ENCODE measurements at regions not wholly inside any gene's neighbourhood (a gene's known extent, or its start where the extent isn't known, plus 50 kb on each side); places are given as distances from the start of the nearest gene placed in this dataset.
"Not testable (repeated sequence)": the region's sequence is repeated elsewhere in the genome, so short reads cannot be mapped to it uniquely, and the experiment has no call there.

DNA sequence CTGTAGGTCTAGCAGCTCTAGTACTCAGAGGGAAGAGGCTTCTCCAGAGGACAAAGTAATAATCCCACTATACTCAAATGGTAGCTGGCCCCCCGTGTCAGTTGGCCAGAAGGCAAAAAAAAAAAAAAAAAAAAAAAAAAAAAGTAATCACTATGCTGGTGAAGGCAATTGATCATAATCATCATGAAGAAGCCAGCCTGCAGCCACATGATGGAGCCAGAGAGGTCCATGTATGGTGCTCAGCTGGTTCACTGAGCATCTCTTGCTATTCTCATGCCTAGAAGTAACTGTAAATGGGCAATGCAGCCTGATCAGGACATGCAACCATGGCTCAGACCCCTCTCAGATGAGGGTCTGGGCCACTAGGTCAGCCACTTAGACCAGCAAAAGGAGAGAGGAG, 378.8 kb downstream of the MED13L start:
- DNase-seq (ENCODE audit: low read depth): no peak

DNA sequence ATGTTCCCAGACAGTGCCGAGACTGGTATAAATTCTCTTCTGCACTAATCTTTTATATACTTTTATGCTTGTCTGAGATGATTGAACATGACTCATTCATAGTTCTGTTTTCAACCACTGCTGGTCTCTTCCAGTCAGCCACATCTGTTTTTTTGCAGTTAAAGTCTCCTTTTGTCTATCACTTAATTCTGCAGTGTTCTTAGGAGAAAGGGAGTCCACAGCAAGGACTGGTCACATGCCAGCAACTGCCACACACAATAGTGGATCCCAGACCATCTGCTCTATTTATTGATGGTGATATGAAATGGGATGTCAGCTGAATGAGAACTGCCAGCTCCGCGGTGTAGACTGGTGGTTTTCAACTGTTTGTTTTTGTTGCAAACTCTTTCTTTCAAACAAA, 379.8 kb downstream of the MED13L start:
- DNase-seq (ENCODE audit: low read depth): no peak

DNA sequence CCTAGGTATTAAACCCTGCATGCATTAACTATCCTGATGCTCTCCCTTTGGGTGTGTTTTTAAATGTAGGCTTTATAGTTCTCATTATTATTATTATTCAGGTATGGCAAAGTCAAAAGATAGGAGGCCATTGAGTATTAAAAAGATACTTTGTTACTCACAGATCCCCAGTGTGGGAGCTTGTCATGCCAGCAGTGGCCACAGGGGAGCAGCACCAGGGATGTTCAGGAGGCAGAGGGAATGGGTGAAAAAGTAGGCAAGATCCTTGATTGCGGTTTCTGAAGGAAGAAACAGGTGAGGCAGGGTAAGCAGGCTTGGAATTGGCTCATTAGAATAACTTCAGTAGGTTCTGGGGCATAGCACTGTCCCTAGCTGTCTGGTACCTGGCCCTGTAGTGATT, 382.2 kb downstream of the MED13L start:
- DNase-seq (ENCODE audit: low read depth): no peak

DNA sequence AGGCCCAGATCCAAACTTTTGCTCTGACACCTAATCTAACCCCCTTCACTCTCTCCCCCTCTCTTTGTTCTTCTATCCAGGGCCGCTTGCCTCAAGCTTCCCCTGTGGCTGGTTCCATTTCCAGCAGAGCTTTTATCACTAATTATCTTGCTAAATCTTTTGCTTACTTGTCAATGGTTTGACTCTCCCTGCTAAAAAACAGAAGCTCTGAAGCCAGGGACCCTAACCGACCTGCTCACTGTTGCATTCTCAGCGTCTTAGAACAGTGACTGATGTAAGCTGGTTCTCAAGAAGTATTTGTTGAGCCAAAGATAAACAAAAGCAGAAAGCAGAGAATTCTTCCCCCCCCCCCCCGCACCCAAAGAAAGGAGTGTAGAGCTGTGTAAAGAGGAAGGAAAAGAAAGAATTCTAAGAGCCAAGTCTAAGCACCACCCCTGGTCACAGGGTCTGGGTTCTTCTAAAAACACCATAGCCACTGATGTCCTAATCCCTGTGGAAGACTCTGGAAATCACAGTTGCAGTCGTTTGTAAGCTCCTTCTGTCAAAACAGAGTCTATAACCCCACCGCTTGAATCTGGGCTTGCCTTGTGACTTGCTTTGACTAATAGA, 385.8 kb downstream of the MED13L start:
- DNase-seq (ENCODE audit: low read depth): no peak

DNA sequence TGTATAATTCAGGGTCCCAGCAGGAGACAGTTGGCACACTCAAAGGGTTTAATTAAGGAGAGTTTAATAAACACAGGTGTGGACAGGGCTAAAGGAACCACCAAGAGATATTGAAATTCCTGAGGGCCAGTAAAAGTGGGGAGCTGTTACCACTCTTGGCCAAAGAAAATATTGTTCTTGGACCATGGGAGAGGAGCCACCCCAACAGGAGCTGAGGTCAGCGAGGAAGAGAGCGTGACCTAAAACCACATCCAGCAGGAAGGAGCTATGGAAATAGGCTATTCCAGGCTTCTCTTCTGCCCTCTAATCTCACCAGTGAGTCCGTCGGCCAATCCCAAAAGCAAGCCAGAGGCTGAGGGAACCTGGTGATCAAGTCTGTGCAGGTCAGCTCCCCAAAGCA, 390.8 kb downstream of the MED13L start:
- no peak for DNase-seq (ENCODE audit: low read depth)

DNA sequence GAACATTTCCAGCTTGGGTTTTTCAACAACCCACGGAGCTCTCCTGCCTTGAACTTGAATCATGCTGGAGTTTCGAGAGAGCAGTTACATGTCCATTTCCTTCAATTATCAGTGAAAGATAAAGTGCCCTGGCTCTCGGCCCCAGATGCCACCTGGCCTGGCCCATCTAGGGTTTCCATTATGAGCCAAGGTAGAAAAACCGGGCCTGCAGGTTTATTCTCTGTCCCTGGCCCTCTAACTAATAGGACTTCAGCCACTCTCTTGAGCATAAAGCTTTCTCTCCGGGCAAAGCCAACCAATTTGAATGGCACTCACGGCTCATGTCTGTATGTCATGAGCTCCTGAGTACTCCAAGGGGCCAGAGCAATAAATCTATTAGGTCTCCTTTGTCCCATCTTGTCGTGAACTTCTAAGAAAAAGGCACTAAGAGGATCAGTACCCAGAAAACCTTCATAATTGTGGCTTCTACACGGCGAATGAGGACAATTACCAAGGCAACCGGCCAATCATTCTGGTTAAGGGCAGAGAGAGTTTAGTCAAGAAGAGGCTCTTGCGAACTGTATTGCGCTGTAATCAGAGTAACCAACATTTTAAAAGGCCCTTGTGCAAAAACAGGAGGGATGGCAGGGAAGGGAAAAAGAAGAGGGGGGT, 392.3 kb downstream of the MED13L start:
- no peak for DNase-seq (ENCODE audit: low read depth)

DNA sequence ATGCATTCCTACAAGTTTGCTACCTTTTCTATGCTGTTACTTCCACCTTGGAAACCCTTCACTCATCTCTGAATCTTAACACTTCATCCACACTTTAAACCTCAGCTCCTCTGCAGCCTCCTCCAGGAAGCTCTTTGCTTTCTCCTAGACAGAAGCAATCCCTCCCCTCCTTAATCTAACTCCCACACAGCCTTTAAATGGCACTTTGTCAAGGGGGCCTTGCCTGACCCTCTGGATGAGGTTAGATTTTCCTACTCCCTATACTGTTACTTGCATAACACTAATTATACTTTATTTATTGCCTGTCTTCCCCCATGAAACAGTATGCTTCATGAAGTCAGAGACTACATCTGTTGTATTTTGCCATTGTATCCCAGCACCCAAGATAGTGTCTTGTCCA, 394.6 kb downstream of the MED13L start:
- DNase-seq (ENCODE audit: low read depth): no peak

DNA sequence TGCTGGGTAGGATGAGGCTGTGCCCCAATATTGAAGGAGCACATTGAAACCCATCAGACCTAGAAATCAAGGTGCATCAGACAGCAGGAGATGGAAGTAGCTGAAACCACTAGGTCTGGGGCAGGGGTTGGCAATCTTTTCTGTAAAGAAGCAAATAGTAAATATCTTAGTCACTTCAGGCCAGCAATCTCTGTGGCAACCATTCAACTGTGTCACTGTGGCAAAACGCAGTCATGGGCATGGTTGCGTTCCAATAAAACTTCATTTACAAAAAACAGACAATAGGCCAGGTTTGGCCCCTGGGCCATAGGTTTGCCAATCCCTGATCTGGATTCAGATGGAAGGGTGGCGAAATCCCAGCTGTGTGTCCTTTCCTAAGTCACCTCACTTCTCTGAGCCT, 397.3 kb downstream of the MED13L start:
- no peak for DNase-seq (ENCODE audit: low read depth)

DNA sequence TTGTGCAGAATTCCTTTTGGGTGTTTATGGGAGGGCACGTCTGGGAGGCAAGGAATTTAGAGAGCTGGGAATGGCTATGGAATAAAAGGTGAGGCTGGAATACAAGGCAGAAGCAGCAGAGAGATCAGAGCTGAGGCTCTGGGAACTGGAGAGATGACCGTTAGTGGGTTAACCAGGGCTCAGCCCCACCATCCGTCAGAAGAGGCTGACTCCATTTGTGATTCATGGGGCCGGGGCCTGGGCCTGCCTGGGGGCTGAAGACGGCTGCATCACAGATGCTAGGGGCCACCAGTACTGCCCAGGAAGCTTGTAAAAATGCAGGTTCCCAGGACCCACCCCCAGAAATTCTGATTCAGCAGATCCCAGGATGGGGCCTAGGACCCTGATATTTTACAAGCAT, 398.1 kb downstream of the MED13L start:
- no peak for DNase-seq (ENCODE audit: low read depth)

DNA sequence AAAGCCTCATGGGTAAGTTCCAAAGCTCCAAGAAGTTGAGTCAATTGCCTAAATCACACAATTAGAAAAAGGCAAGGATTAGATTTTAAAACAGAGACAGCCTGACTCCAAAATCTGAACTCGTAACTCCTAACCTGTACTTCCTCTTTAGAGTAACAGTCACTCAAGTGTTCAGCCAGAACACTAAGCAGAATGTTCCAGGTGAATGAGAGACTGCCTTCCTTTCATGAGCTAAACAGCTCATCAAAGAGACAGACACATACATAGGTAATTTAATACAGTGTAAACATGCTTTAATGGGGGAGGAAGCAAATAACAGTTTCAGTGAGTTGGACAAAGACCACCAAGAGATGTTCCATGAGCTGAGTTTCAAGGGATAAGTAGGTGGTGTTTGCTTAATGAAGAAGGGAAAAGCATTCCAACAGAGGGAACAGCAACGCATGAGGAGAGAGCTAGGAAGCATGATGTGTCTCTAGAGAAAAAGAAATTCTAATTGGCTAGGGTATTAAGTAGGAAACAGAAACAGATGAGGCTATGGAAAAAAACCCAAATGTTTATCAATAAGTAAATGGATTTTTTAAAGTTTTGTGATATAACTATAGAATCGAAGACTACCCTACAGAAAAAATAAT, 403.9 kb downstream of the MED13L start:
- no peak for DNase-seq (ENCODE audit: low read depth)

DNA sequence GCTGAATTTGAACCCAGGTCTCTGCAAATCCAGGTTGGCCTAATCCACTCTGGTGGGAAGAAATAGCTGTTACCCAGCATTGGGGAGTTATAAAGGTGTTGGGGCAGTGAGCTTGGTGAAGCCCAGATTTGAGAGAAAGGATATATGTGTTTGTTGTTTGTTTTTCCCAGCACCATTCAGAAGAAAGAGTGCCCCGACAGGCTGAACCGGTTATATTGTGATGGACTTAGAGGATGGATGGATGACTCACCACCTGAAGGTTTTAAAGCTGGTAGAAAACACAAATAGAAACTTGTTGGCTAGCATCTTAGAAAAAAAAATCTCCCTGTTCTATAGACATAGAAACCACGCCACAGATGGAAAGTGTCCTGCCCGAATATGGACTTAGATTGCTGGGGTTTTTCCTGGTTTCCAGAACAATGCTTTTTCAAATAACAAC, 404.6 kb downstream of the MED13L start:
- DNase-seq (ENCODE audit: low read depth): no peak

DNA sequence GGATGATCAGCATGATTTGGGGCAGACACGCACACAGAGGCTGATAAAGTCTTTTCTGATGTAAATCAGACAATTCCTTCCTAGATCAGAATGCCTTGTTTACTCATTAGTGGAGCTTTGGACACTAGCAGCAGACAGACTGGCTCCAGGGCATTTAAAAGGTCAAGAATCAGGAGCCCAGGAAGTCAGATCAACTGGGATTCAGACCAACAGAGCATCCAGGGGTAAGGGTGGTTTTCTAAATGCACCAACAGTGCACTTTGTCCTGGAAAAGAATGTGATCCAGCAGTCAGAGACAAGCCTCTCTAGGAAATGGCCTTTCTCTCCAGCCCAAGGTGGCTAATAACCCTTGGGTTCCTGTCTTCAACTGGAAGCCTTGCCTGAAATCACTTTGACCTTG, 405.3 kb downstream of the MED13L start:
- DNase-seq (ENCODE audit: low read depth): no peak

DNA sequence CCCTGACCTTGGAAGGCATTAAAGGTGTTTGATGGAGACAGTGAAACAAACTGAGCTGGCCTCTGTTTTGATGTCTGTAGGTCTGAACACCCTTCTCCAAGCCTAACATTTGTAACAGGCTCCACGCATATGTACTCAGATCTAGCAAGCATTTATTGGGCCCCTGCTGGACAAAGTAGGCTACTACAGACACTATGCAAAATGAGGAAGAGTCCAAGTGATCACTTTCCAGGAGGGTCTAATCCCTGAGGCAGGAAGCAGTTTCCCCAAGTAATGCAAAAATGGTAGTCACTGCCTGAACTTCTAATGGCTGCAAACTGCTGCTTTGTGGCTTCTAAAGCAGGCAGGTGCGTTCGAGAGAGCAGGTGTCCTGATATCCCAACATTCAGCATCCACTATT, 405.8 kb downstream of the MED13L start:
- no peak for DNase-seq (ENCODE audit: low read depth)

DNA sequence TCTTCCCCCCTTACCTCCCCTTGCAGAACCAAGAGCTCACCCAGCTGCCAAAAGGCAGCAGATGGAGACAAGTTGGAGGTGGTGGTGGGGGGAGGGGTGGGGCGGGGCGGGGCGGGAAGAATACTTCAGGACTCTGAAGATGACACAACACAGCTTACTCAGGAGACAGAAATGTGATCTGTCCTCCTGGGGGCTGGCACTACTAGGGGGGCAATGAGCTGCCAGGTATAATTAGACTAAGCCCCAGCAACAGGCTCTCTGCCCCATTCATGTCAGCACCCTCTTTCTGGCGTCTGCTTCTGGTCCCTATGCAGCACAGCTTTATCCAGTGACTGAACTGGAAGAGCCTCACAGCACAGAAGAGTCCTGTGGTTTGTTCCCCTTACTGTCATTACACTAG, 407.0 kb downstream of the MED13L start:
- no peak for DNase-seq (ENCODE audit: low read depth)

DNA sequence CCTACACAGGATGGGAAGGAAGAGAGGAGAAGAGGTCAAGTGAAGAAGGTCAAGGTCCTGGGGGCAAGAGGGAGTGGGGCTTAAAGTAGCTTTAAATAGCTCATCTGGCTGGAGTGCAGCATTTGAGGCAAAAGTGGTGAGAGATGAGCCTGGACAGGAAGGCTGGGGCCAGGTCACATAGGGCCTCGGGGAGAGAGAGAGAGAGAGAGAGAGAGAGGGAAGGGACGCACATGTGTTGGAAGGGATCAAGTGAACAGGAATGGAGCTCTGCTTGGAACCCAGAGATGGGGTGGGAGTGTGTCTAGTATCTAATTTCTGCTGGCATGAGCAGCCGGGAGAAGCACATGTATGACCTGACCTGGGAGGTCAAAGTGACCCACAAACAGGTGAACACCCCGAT, 407.5 kb downstream of the MED13L start:
- DNase-seq (ENCODE audit: low read depth): no peak

DNA sequence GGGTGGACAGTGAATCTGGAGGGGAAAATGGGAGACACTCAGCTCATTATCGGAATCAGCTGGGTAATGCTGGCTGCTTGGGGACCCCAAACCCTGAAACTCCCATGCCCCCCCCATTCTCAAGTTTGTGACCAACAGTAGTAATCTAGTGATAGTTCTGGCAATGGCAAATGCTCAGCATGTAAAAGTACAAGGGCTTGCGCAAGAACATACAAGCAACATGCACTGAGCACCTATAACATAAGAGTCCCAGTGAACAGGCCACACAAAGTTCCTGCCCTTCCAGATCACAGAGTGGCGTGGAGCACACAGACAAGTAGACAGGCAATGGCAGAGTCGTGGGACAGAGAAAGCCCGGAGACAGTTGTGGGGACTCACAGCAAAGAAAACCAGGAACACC, 407.9 kb downstream of the MED13L start:
- no peak for DNase-seq (ENCODE audit: low read depth)

DNA sequence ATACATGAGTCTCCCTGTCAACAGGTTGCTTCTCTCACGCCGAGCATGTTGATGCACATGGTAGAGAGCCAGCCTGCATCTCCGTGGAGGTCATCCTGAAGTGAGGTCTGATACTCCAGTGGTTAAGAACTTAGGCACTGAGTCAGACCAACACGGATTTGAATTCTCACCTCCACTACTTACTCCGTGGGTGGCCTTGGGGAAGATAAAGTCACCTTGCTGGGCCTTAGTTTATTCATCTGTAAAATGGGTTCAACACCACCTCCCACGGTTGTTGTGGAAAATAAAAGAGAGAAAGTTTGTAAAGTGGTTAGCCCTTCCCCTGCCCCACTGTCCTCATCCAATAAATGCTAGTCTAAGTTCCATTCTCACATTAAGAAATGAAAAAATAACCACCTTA, 408.9 kb downstream of the MED13L start:
- DNase-seq (ENCODE audit: low read depth): no peak

DNA sequence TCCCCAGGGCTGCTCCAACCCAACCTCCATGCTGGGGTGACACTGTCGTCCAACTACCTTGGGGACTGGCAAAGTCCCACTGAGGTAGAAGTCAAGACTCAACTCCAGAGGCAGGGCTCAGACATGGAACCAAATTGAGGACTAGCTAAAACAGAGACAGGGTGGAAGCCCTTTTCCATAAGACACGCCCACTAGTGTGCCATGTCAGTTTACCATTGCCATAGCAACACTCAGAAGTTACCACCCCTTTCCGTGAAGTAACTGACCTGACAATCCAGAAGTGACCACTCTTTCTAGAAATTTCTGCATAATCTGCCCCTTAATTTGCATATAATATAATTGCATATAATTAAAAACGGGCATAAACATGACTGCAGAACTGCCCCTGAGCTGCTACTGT, 409.6 kb downstream of the MED13L start:
- DNase-seq (ENCODE audit: low read depth): no peak

DNA sequence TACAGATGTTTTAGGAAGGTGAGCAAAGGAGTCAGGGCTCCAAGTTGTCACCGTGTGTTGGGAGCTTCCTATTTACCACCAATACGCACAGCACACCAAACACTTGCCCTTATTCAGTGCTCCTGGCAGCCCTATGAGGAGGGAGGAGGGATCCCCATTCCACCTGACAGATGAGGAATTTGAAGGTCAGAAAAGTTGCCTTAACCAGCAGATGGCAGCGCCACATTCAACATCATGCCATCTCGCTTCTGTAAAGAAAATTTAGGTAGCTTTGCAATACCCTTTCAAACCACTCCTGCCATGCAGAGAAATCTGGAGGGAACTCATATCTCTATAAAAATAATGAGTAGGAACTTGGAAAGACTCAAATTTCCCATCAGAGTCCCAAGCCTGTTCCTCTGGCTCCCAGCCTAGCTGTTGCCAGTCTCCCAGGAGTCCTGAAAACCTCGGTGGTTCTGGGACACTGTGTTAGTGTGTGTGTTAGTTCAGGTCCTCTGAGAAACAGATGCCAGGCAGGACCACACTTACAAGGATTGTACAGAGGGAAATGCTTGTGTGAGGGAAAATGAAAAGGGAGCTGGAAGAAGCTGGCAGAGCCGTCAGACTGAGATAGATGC, 410.5 kb downstream of the MED13L start:
- DNase-seq (ENCODE audit: low read depth): no peak

DNA sequence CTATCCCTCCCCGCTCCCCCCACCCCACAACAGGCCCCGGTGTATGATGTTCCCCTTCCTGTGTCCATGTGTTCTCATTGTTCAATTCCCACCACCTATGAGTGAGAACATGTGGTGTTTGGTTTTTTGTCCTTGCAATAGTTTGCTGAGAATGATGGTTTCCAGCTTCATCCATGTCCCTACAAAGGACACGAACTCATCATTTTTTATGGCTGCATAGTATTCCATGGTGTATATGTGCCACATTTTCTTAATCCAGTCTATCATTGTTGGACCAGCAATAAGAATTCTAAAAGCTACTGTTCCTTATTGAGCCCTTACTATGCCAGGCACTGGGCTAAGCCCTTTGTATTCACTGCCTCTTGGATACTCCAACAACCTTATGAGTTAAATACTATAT, 411.2 kb downstream of the MED13L start:
- not testable (repeated sequence) for DNase-seq (ENCODE audit: low read depth)

DNA sequence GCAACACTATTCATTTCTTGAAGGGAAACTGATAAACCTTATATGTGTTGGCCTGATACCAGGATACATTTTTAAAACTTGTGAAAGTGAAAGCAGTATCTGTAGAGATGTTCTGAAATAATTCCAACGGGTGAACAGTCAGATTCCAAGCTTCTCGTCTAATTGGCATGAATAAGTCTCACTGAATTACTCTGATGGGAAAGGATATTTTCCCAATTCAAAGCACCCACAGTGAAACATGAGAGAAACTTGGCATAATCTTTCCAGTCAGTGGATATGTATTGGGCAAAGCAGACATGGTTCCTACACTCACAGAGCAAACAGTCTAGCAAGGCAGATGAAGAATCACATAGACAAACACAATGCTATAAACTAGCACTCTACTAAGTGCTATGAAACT, 413.1 kb downstream of the MED13L start:
- no peak for DNase-seq (ENCODE audit: low read depth)

DNA sequence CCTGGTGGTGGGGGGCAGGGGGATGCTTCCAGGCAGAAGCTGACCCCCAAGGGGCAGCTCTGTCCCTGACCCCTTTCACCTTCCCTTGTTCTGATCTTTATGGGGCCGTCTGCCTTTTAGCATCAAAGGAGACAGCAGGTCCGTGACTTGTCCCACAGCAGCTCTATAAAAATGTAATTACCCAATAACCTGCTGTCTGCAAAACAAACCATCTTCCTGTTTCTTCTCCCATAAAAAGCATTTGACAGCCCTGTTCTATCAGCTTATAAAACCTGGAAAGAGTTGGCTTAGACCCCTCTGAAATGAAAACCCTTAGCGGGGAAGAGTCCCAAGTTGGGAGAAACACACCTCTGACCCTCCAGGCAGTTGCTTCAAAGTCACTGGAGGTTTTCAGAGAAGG, 416.9 kb downstream of the MED13L start:
- no peak for DNase-seq (ENCODE audit: low read depth)

DNA sequence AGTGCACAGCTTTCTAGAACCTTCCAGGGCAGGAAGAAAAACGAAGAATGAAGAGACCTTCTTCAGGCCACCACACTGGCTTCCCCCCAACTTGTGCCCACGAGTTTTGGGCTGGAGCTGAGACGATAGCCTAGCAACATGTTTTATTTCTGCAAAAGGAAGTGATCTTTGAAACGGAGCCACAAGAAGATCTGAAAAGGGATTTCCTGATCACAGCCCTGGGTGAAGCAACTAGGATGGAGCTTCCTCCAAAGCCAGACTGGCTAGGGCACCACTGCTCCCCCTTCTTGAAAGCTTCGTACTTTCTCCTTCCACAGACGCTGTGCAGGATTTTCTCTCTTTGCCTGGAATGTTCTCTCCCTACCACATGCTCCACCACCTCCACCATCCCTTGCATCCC, 418.3 kb downstream of the MED13L start:
- DNase-seq (ENCODE audit: low read depth): no peak

All from non-pigmented ciliary epithelial cell (primary cell).